SU-DHL-6 (cell line): ENCODE measurements at regions not wholly inside any gene's neighbourhood (a gene's known extent, or its start where the extent isn't known, plus 50 kb on each side); places are given as distances from the start of the nearest gene placed in this dataset.

Experiments
- H2AFZ ChIP-seq: fragments of 200-600 bp; sonication (generic); 2 replicates; pipeline ENCODE4 v1.6.1; 2014; ENCODE audit warnings: low read depth, mild to moderate bottlenecking, moderate library complexity, mixed read lengths, antibody characterized with exemption, low read length; ENCODE audit not compliant: severe bottlenecking
- H3F3A ChIP-seq: fragments of 200-600 bp; shearing (Covaris generic); 2 replicates; pipeline ENCODE4 v1.6.0; 2016; ENCODE audit warnings: antibody characterized with exemption, mild to moderate bottlenecking; ENCODE audit not compliant: insufficient read depth
- H3K27ac ChIP-seq: fragments of 200-600 bp; sonication (generic); 2 replicates; pipeline ENCODE4 v1.5.1; 2016; ENCODE audit warnings: low read depth, mild to moderate bottlenecking, low read length, moderate library complexity, mixed read lengths
- H3K27me3 ChIP-seq: fragments of 200-600 bp; sonication (generic), shearing (Covaris generic); 2 replicates; pipeline ENCODE4 v1.6.0; 2014; ENCODE audit warnings: mild to moderate bottlenecking, low read length
- H3K36me3 ChIP-seq: fragments of 200-600 bp; sonication (generic); 2 replicates; pipeline ENCODE4 v1.6.1; 2014; ENCODE audit warnings: mild to moderate bottlenecking, low read length, mixed read lengths
- H3K4me2 ChIP-seq: fragments of 300-600, 200-600 bp; shearing (Covaris generic), sonication (generic); 2 replicates; pipeline ENCODE4 v1.6.0; 2014; ENCODE audit warnings: low read length, low read depth, mild to moderate bottlenecking; ENCODE audit not compliant: poor library complexity, severe bottlenecking
- H3K4me3 ChIP-seq: fragments of 200-600 bp; sonication (generic); 2 replicates; pipeline ENCODE4 v1.5.1; 2014; ENCODE audit warnings: antibody characterized with exemption, low read length, mild to moderate bottlenecking, mixed read lengths; ENCODE audit not compliant: insufficient read depth, poor library complexity, severe bottlenecking
- H3K79me2 ChIP-seq: fragments of 200-600 bp; sonication (generic); 2 replicates; pipeline ENCODE4 v1.6.1; 2014; ENCODE audit warnings: mild to moderate bottlenecking, low read length, moderate library complexity; ENCODE audit not compliant: insufficient read depth
- H3K9ac ChIP-seq: fragments of 200-600 bp; sonication (generic); 2 replicates; pipeline ENCODE4 v1.7.0; 2014; ENCODE audit warnings: mild to moderate bottlenecking, low read length
- H3K9me2 ChIP-seq: fragments of 200-600 bp; sonication (generic); replicated peaks from 2 replicates; pipeline ENCODE4 v1.6.1; 2014; ENCODE audit warnings: low read length; ENCODE audit not compliant: insufficient read depth
- H3K9me3 ChIP-seq: fragments of 200-600 bp; sonication (generic); 2 replicates; pipeline ENCODE4 v1.6.1; 2014; ENCODE audit warnings: low read length, mixed read lengths; ENCODE audit not compliant: insufficient read depth
- H4K20me1 ChIP-seq: fragments of 200-600 bp; sonication (generic); 2 replicates; pipeline ENCODE4 v1.6.1; 2014; ENCODE audit warnings: low read depth, mild to moderate bottlenecking, antibody characterized with exemption, low read length, moderate library complexity, mixed read lengths
- EZH2phosphoT487 ChIP-seq: fragments of 200-600 bp; sonication (generic), shearing (Covaris generic); conservative IDR thresholded peaks from 2 replicates; pipeline ENCODE4 v1.6.1; 2018; ENCODE audit warnings: mild to moderate bottlenecking, antibody characterized with exemption, low read length, moderate library complexity, mixed read lengths
- TF ChIP-seq, protein P1 (sequence below): fragments of 200-600 bp; sonication (generic); IDR thresholded peaks from one replicate; pipeline ENCODE4 v1.5.1; 2017; ENCODE audit warnings: antibody characterized with exemption, mild to moderate bottlenecking, low read length, moderate library complexity; ENCODE audit not compliant: insufficient read depth, poor library complexity, severe bottlenecking

DNA sequence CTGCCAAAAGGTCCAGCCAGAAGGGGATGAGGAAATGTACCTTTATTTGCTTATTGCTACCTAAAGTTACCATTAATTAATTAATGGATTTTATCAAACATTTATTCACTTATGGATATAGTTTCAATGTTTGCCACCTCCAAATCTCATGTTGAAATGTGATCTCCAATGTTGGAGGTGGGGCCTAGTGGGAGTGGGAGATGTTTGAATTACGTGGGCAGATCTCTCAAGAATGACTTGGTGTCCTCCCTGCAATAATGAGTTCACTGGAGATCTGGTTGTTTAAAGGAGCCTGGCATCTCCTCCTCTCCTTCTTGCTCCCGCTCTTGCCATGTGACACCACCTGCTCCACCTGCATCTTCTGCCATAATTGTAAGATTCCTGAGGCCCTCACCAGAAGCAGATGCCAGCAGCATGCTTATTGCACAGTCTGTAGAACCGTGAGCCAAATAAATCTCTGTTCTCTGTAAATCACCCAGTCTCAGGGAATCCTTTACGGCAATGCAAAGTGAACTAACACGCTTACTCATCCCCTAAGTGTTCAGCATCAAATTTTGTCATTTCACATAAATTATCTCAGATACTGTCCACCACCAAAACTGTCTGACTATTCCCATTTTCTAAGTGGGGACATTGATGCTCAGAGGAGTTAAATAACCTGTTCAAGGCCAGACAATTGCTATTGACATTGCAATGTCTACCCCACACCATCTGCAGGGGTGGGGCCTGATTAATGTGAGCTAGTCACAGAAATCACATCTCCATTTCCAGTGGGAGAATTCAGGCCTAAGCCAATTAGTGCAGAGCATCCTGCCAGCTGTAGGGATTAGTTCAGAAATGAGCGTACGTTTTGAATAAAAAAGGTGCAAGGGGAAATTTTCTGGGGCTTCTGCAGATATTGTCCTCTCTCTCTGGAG lies 51.6 kb upstream of the SYN3 start:
- TF ChIP-seq, protein P1, sequence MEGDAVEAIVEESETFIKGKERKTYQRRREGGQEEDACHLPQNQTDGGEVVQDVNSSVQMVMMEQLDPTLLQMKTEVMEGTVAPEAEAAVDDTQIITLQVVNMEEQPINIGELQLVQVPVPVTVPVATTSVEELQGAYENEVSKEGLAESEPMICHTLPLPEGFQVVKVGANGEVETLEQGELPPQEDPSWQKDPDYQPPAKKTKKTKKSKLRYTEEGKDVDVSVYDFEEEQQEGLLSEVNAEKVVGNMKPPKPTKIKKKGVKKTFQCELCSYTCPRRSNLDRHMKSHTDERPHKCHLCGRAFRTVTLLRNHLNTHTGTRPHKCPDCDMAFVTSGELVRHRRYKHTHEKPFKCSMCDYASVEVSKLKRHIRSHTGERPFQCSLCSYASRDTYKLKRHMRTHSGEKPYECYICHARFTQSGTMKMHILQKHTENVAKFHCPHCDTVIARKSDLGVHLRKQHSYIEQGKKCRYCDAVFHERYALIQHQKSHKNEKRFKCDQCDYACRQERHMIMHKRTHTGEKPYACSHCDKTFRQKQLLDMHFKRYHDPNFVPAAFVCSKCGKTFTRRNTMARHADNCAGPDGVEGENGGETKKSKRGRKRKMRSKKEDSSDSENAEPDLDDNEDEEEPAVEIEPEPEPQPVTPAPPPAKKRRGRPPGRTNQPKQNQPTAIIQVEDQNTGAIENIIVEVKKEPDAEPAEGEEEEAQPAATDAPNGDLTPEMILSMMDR = no peak
- TF ChIP-seq EZH2phosphoT487 = no peak
- H3K27me3 ChIP-seq = no peaks in the 10 kb centered on the region
- H3K27ac ChIP-seq = no peak overlapping the region
- no peak overlapping the region for H3K4me2 ChIP-seq
- H4K20me1 ChIP-seq = no peaks in the 10 kb centered on the region
- H3K79me2 ChIP-seq = no peaks in the 10 kb centered on the region
- H3K9me2 ChIP-seq = no peaks in the 10 kb centered on the region
- no peaks in the 10 kb centered on the region for H3F3A ChIP-seq
- H3K36me3 ChIP-seq = no peaks in the 10 kb centered on the region
- H2AFZ ChIP-seq = no peak overlapping the region
- no peak overlapping the region for H3K4me3 ChIP-seq
- H3K9ac ChIP-seq = no peak overlapping the region
- no peaks in the 10 kb centered on the region for H3K9me3 ChIP-seq

DNA sequence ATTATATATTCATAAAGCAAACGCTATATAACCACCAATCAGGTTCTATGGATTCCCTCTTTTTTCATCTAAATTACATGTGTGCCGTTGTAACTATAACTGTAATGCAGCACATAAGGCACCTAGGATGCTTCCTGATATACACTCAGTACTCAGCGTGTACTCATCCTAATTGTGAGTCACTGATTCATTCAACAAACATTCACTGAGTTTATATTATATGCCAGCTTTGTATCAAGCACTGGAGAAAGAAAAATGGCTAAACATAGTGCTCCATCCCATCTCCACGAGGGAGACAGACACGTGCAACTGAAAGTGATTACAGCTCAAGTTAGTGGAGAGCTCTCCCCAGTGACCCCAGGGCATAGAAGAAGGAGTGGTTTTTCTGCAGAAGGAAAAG lies 49.9 kb upstream of the SYN3 start:
- Histone ChIP-seq H3K4me2 (no peak overlapping the region), H3K27ac (no peak overlapping the region), H3K9me3 (peaks cover 10% of the 10 kb centered on the region; the same call in 1 of the 2 replicates), H4K20me1 (no peaks in the 10 kb centered on the region), H2AFZ (no peak overlapping the region), H3K9me2 (no peaks in the 10 kb centered on the region), H3K79me2 (no peaks in the 10 kb centered on the region), H3K27me3 (no peaks in the 10 kb centered on the region), H3K9ac (no peak overlapping the region), H3F3A (no peaks in the 10 kb centered on the region), H3K4me3 (no peak overlapping the region), H3K36me3 (no peaks in the 10 kb centered on the region)
- TF ChIP-seq, protein P1 = no peak
- no peak for TF ChIP-seq EZH2phosphoT487
